ENCODE measurements at regions not wholly inside any gene's neighbourhood (a gene's known extent, or its start where the extent isn't known, plus 50 kb on each side); places are given as distances from the start of the nearest gene placed in this dataset.

DNA sequence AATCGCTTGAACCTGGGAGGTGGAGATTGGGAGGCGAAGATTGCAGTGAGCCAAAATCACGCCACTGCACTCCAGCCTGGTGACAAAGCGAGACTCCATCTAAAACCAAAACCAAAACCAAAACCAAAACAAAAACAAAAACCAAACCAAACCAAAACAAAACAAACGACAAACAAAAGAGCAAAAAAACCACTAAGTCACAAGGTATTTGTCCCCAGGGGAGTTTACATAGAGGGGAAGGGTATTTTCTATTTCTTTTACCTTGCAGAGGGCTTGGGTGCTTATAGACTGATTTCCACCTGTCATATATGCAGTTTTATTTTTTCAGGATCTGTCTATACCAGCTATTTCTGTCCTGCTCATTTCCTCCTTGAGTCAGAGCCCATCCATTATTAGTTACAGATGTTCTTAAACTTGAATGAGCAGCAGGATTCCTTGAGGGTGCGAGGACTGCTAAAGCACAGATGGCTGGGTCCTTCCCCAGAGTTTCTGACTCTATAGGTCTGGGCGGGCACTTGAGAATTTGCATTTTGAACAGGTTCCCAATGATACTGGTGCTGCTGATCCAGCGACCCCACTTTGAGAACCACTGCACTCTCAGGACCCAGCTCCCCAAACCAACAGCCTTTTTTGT, 102.2 kb upstream of the UXS1 start:
- H3K4me3 ChIP-seq, result no peak overlapping the region
- no TSS peak for BruUV-seq (replicated peaks)
- FAIRE-seq (no peak), DNase-seq (ENCODE audit: extremely low read depth in 1 of 4, low spot score in 3 of 4) (no peak), ATAC-seq (no peak)
- H4K20me1 ChIP-seq (replicated peaks; ENCODE audit: control insufficient read depth, insufficient read depth, low read length), result no peaks in the 10 kb centered on the region
- H3K27ac ChIP-seq (ENCODE audit: extremely low read depth, low read depth, low read length), result no peak overlapping the region
- no peaks in the 10 kb centered on the region for H3K4me1 ChIP-seq (replicated peaks in 1 of 2; ENCODE audit: control insufficient read depth in 2 of 2, insufficient read depth in 2 of 2, low read length in 2 of 2)
- in situ Hi-C loops (cut with MboI), result no loop called here
- WGBS (ENCODE audit: insufficient coverage, low coverage, missing lambda C conversion rate), result 0% methylated on average over 8 of the region's 8 CpGs
- no peak overlapping the region for H3K4me2 ChIP-seq (ENCODE audit: insufficient read depth, low read length)
- no peak overlapping the region for H3K9ac ChIP-seq (ENCODE audit: insufficient read depth in 1 of 2, low read depth in 2 of 2, low read length in 2 of 2)
- CTCF ChIA-PET (ENCODE audit: low intra/inter-chr PET ratio), result no interaction called here
- intact Hi-C loops (cut with micrococcal nuclease), result no loop called here
- H2AFZ ChIP-seq (ENCODE audit: low read depth, low read length), result no peak overlapping the region
- no peaks in the 10 kb centered on the region for H3K79me2 ChIP-seq (ENCODE audit: control insufficient read depth, insufficient read depth, low read length)
- no peaks in the 10 kb centered on the region for H3K36me3 ChIP-seq (ENCODE audit: control insufficient read depth, insufficient read depth, low read length)
- no peak for TF ChIP-seq TAF15 (IDR thresholded peaks at IDR 0.05; ENCODE audit: low read depth, low read length)
- TF ChIP-seq MTA3 (IDR thresholded peaks at IDR 0.05; ENCODE audit: borderline replicate concordance), result no peak
- TF ChIP-seq RNF2 (IDR thresholded peaks at IDR 0.05), result no peak
- no peak for TF ChIP-seq MBD2 (IDR thresholded peaks at IDR 0.05; ENCODE audit: borderline replicate concordance, low read depth)
- TF ChIP-seq ZC3H8 (IDR thresholded peaks at IDR 0.05), result no peak
- H3K9me3 ChIP-seq (replicated peaks; ENCODE audit: control insufficient read depth, insufficient read depth, low read depth, low read length), result no peaks in the 10 kb centered on the region
- H3K9me1 ChIP-seq (ENCODE audit: control insufficient read depth, insufficient read depth, low read length), result no peaks in the 10 kb centered on the region
- POLR2A ChIA-PET, result no interaction called here
- peaks cover 5 to 16% of the 10 kb centered on the region in 2 experiments; a peak in 3 of 5 replicates for H3K27me3 ChIP-seq (ENCODE audit: control insufficient read depth in 2 of 2, insufficient read depth in 2 of 2, low read length in 2 of 2)

DNA sequence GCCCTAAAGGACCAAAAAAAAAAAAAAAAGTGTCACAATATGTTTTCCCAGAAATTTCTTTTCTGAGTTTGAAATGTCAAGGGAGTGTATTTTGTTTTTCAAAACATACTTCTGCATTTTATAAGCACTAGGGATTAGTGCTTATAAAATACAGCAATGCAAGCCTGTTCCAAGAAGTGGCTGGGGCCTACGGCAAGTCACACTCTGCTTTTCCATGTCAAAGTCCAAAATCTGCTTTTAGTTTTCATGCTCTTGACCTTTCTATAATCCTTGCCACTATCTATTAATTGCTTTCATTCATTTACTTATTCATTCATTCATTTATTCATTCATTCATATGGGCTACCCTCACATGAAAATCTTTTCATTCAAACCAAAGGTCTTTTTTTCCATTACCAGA, 100.1 kb upstream of the UXS1 start:
- Histone ChIP-seq H3K9me3 (replicated peaks; ENCODE audit: control insufficient read depth, insufficient read depth, low read depth, low read length) (no peaks in the 10 kb centered on the region), H3K4me2 (ENCODE audit: insufficient read depth, low read length) (no peak overlapping the region), H3K27ac (ENCODE audit: extremely low read depth, low read depth, low read length) (no peak overlapping the region), H3K4me3 (no peak overlapping the region), H2AFZ (ENCODE audit: low read depth, low read length) (no peak overlapping the region), H3K9ac (ENCODE audit: insufficient read depth in 1 of 2, low read depth in 2 of 2, low read length in 2 of 2) (no peak overlapping the region), H3K79me2 (ENCODE audit: control insufficient read depth, insufficient read depth, low read length) (no peaks in the 10 kb centered on the region), H3K9me1 (ENCODE audit: control insufficient read depth, insufficient read depth, low read length) (no peaks in the 10 kb centered on the region), H3K27me3 (ENCODE audit: control insufficient read depth in 2 of 2, insufficient read depth in 2 of 2, low read length in 2 of 2) (peaks cover 0 to 16% of the 10 kb centered on the region in 2 experiments; a peak in 3 of 5 replicates), H3K4me1 (replicated peaks in 1 of 2; ENCODE audit: control insufficient read depth in 2 of 2, insufficient read depth in 2 of 2, low read length in 2 of 2) (no peaks in the 10 kb centered on the region), H4K20me1 (replicated peaks; ENCODE audit: control insufficient read depth, insufficient read depth, low read length) (no peaks in the 10 kb centered on the region), H3K36me3 (ENCODE audit: control insufficient read depth, insufficient read depth, low read length) (no peaks in the 10 kb centered on the region)
- DNase-seq (ENCODE audit: extremely low read depth in 1 of 4, low spot score in 3 of 4) (no peak), FAIRE-seq (no peak), ATAC-seq (no peak)
- 0% methylated on average over 1 of the region's 1 CpG for whole genome bisulfite sequencing (ENCODE audit: insufficient coverage, low coverage, missing lambda C conversion rate)
- CTCF ChIA-PET (ENCODE audit: low intra/inter-chr PET ratio), result no interaction called here
- in situ Hi-C loops (cut with MboI) (no loop called here), intact Hi-C loops (cut with micrococcal nuclease) (no loop called here)
- BruUV-seq (replicated peaks), result no TSS peak
- POLR2A ChIA-PET, result no interaction called here
- TF ChIP-seq ZNF347 (CRISPR knock-in tag; IDR thresholded peaks at IDR 0.05; ENCODE audit: low read depth) (no peak), ZNF184 (CRISPR knock-in tag; IDR thresholded peaks at IDR 0.05) (no peak), HCFC1 (IDR thresholded peaks at IDR 0.05; ENCODE audit: low read depth, low read length) (no peak), ZNF354B (CRISPR knock-in tag; IDR thresholded peaks at IDR 0.05) (no peak), SMC3 (conservative IDR thresholded peaks at IDR 0.05; ENCODE audit: insufficient read depth, low read depth, low read length) (no peak), TAF1 (IDR thresholded peaks at IDR 0.05; ENCODE audit: control insufficient read depth, extremely low read depth, insufficient read depth, low read length, severe bottlenecking) (no peak), TCFL5 (CRISPR knock-in tag; conservative IDR thresholded peaks at IDR 0.05) (no peak), GTF2E2 (tag; IDR thresholded peaks at IDR 0.05) (no peak), MCM7 (IDR thresholded peaks at IDR 0.05) (no peak), CCNT2 (IDR thresholded peaks at IDR 0.05; ENCODE audit: borderline replicate concordance, extremely low read depth, insufficient read length, low read depth, low read length) (no peak), LEF1 (IDR thresholded peaks at IDR 0.05) (no peak), CHD1 (IDR thresholded peaks at IDR 0.05; ENCODE audit: low read length) (no peak), SREBF1 (IDR thresholded peaks at IDR 0.05; ENCODE audit: borderline replicate concordance, low read depth, low read length) (no peak)
- TF ChIP-seq, protein P1, sequence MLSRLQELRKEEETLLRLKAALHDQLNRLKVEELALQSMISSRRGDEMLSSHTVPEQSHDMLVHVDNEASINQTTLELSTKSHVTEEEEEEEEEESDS (CRISPR knock-in tag; IDR thresholded peaks at IDR 0.05), result no peak

Measured in K562 (cell line).